Psoas muscle (tissue), 7 donors: ENCODE measurements at regions not wholly inside any gene's neighbourhood (a gene's known extent, or its start where the extent isn't known, plus 50 kb on each side); places are given as distances from the start of the nearest gene placed in this dataset.

Source experiments
- ATAC-seq, 4 donors: fragments of 200-7000 bp; cut with Tn5 transposase; one replicate each; pipeline ENCODE4 v1.9.1; 2020; ENCODE audit warnings: moderate library complexity in 3 of 4, mild to moderate bottlenecking in 2 of 4
- DNase-seq, 2 donors: peaks; one replicate each; pipeline ENCODE4 v3.0.0-alpha.2; 2020
- H3K27ac ChIP-seq: fragments of 200-600 bp; one replicate; pipeline ENCODE4 v1.8.0; 2022
- H3K27me3 ChIP-seq, 3 donors: fragments of 200-600 bp in 1 of 3; one replicate each; pipeline versions ENCODE4 v1.6.1 to v1.8.0; 2013 to 2022; ENCODE audit warnings: low read length in 2 of 3, mild to moderate bottlenecking in 2 of 3, moderate library complexity in 1 of 3; ENCODE audit not compliant: insufficient read depth in 3 of 3
- H3K36me3 ChIP-seq, 2 donors: fragments of 200-600 bp in 1 of 2; one replicate each; pipeline versions ENCODE4 v1.6.1 to v1.8.0; 2013 to 2022; ENCODE audit warnings: low read depth in 1 of 2, mild to moderate bottlenecking in 1 of 2, moderate library complexity in 1 of 2; ENCODE audit not compliant: insufficient read depth in 1 of 2
- H3K4me1 ChIP-seq: fragments of 200-600 bp; one replicate; pipeline ENCODE4 v1.8.0; 2022
- H3K4me3 ChIP-seq: fragments of 200-600 bp; one replicate; pipeline ENCODE4 v1.8.0; 2022; ENCODE audit warnings: mild to moderate bottlenecking
- H3K9me3 ChIP-seq: fragments of 200-600 bp; one replicate; pipeline ENCODE4 v1.8.0; 2022
- WGBS, 3 donors: extraction: QIAGEN DNeasy Blood & Tissue Kit; methylation state at CpG; one replicate each; pipeline versions ENCODE4 v1.1.6 to v1.1.7; 2013; 5-methylcytosine and 5-hydroxymethylcytosine counted together
- intact Hi-C, 2 donors: fragments of 100-400 bp; cut with DNase I; formaldehyde crosslinking; loops; one replicate each; pipeline versions ENCODE4 v1.11.0 to v1.14.2; 2022
- TF ChIP-seq, protein P1 (sequence below): fragments of 200-600 bp; IDR thresholded peaks from one replicate; pipeline ENCODE4 v1.8.0; 2022; ENCODE audit warnings: antibody characterized with exemption
- donor health status: healthy with polysubstance abuse.
- donor health status: DM: no; HTN: no; CAD: no; lungs with moderate emphysema.
- donor health status: Bipolar disorder and iron deficiency.
- donor health status: healthy.
- donor health status: DM: yes; HTN: yes; CAD: no.
- donor health status: DM: no; HTN: no; CAD: no.
- donor health status: DM: yes; HTN: yes; CAD: no.

DNA sequence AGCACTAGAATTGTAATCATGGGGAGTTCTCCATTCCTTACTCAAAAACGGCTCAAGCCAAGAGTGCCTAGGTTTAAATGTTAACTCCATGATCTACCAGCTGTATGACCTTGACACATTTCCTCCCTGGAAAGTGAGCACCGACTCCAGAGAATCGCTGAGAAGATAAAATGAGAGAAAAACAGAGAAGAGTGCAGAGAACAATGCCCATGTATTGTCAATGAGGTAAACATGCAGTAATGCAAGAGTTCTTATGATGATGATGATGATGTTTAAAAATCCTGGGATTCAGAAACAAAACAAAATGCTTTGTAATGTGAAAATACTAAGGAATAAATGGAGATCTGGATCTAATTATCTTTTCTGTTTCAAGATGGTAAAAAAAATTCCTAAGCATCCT, 64.8 kb upstream of the BEND6 start:
- no peaks in the 10 kb centered on the region for H3K4me1 ChIP-seq
- WGBS, 3 donors = 58 to 66% (median 58%) methylated on average over 3 of the region's 3 CpGs
- no peaks in the 10 kb centered on the region for H3K27me3 ChIP-seq
- TF ChIP-seq, protein P1, sequence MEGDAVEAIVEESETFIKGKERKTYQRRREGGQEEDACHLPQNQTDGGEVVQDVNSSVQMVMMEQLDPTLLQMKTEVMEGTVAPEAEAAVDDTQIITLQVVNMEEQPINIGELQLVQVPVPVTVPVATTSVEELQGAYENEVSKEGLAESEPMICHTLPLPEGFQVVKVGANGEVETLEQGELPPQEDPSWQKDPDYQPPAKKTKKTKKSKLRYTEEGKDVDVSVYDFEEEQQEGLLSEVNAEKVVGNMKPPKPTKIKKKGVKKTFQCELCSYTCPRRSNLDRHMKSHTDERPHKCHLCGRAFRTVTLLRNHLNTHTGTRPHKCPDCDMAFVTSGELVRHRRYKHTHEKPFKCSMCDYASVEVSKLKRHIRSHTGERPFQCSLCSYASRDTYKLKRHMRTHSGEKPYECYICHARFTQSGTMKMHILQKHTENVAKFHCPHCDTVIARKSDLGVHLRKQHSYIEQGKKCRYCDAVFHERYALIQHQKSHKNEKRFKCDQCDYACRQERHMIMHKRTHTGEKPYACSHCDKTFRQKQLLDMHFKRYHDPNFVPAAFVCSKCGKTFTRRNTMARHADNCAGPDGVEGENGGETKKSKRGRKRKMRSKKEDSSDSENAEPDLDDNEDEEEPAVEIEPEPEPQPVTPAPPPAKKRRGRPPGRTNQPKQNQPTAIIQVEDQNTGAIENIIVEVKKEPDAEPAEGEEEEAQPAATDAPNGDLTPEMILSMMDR = no peak
- no peak for ATAC-seq
- H3K36me3 ChIP-seq = no peaks in the 10 kb centered on the region
- no peak for DNase-seq
- intact Hi-C loops = no loop called here
- H3K27ac ChIP-seq = no peak overlapping the region
- H3K9me3 ChIP-seq = no peaks in the 10 kb centered on the region
- H3K4me3 ChIP-seq = no peak overlapping the region

DNA sequence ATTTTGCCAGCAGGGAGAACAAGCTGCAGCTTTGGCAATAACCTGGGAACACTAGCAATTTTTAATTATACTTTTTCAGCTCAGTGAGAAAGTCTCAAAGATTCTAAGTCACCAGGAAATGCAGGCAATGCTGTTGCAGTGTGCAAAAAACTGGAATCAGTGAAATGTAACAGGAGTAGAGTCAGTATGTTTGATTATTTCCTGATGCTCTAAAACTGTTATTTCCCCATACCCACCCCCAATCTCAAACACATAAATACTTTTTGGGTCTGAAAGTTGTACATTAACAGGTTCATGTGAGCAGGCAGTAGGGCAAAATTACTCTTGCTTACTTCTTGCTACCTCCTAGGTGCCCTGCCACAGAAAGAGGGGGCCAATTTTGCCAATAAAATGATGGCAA, 65.4 kb upstream of the BEND6 start:
- Histone ChIP-seq H3K36me3 (no peaks in the 10 kb centered on the region), H3K27me3 (no peaks in the 10 kb centered on the region), H3K4me3 (no peak overlapping the region), H3K4me1 (no peaks in the 10 kb centered on the region), H3K9me3 (no peaks in the 10 kb centered on the region), H3K27ac (no peak overlapping the region)
- TF ChIP-seq, protein P1 = no peak
- intact Hi-C loops = no loop called here
- ATAC-seq (no peak), DNase-seq (no peak)

DNA sequence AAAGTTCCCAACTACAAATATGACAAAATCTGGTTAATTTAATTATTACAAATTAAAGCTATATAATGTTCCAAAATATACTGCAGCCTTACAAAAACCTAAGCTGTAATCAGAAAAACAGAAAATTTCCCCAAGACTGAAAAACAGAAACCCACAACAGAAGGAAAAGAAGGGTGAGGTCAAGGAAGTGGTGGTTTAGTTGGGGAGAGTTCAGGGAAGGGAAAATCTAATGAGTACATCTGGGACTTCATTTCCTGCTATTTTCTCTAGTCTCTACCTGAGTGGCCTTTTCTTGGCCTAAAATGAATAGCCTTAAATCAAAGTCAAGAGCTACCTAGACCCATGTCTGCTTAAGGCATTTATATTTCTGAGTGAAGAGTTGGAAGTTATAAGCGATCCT, 66.2 kb upstream of the BEND6 start:
- 75 to 86% (median 85%) methylated on average over 1 of the region's 1 CpG for WGBS, 3 donors
- no peak overlapping the region for H3K4me3 ChIP-seq
- H3K4me1 ChIP-seq = no peaks in the 10 kb centered on the region
- TF ChIP-seq, protein P1 = no peak
- H3K27me3 ChIP-seq = no peaks in the 10 kb centered on the region
- H3K27ac ChIP-seq = no peak overlapping the region
- H3K36me3 ChIP-seq = no peaks in the 10 kb centered on the region
- ATAC-seq (no peak), DNase-seq (no peak)
- no peaks in the 10 kb centered on the region for H3K9me3 ChIP-seq
- intact Hi-C loops = no loop called here

DNA sequence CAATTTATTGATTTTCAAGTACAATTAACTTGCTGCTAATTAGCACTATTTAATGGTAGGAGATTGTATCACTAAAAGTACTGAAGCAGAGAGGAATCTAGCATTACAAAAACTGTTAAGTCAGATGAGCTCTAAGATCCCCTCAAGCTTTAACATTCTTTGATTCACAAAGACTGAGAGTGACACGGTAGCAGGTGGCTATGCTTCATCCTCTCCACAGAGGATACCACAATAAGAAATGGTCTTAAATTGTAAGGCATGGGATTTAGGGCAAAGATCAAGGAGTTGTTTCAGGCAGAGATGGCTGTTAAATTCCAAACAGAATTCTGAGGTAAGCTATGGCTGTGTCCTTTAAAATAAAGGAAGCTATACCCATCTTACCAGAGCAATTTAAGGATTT, 67.8 kb upstream of the BEND6 start:
- DNase-seq (no peak), ATAC-seq (no peak)
- Histone ChIP-seq H3K27me3 (no peaks in the 10 kb centered on the region), H3K36me3 (no peaks in the 10 kb centered on the region), H3K9me3 (no peaks in the 10 kb centered on the region), H3K4me1 (no peaks in the 10 kb centered on the region), H3K4me3 (no peak overlapping the region), H3K27ac (no peak overlapping the region)
- WGBS, 3 donors = 33 to 47% (median 44%) methylated on average over 1 of the region's 1 CpG
- TF ChIP-seq, protein P1 = no peak
- intact Hi-C loops = no loop called here

DNA sequence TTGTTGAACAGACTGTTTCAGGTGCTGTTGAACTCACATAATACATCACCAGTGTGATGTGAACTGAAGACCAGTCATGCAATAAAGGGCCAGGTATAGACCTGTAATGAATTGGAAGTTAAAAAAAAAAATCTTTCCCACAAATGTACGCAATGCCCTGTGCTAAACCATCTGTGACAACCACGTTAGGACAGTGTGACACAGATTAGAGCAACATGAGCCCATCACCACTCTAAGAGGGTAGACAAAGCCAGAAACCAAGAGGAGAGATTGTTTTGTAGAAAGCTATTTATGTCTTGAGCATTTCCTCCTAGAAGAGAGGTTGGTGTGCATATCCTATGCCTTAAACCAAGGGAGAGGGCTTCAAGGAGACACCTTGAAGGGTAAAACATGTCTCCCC, 77.0 kb upstream of the BEND6 start:
- ATAC-seq (no peak), DNase-seq (no peak)
- Histone ChIP-seq H3K4me1 (no peaks in the 10 kb centered on the region), H3K9me3 (no peaks in the 10 kb centered on the region), H3K27ac (no peak overlapping the region), H3K36me3 (no peaks in the 10 kb centered on the region), H3K4me3 (no peak overlapping the region), H3K27me3 (no peaks in the 10 kb centered on the region)
- TF ChIP-seq, protein P1 = no peak
- WGBS, 3 donors = 72 to 84% (median 77%) methylated on average over 2 of the region's 2 CpGs
- intact Hi-C loops = no loop called here
